H1 (cell line): ENCODE measurements at regions not wholly inside any gene's neighbourhood (a gene's known extent, or its start where the extent isn't known, plus 50 kb on each side); places are given as distances from the start of the nearest gene placed in this dataset.

ENCODE experiments used
- CTCF ChIA-PET: fragments of 300-600 bp; sonication (Branson Sonifier 250); formaldehyde crosslinking; loops from one replicate; lab custom pipeline; 2021; ENCODE audit not compliant: partially characterized antibody; lab: Charles Lee
- POLR2A ChIA-PET: fragments of 300-600 bp; sonication (Branson Sonifier 250); formaldehyde crosslinking; loops from one replicate; lab custom pipeline; 2021; ENCODE audit warnings: inconsistent platforms; ENCODE audit not compliant: partially characterized antibody; lab: Charles Lee
- DNase-seq, 2 experiments: peaks; one replicate each; pipeline versions ENCODE4 v3.0.0 to v3.0.0-alpha.2; 2010 to 2022; ENCODE audit warnings: low spot score in 2 of 2, low read depth in 1 of 2, mixed read lengths in 1 of 2
- FAIRE-seq: peaks from 2 replicates; lab custom pipeline; 2011; peaks lifted over from hg19 to GRCh38; lab: Jason Lieb, UNC
- H2AFZ ChIP-seq: 2 replicates; pipeline ENCODE4 v1.8.1; 2012; ENCODE audit warnings: low read length, inconsistent platforms
- H2AK5ac ChIP-seq: 2 replicates; pipeline ENCODE4 v1.6.1; 2013; ENCODE audit warnings: low read depth, low read length
- H2BK120ac ChIP-seq: replicated peaks from 2 replicates; pipeline ENCODE3; 2013; ENCODE audit warnings: low read depth, low read length, inconsistent platforms
- H2BK12ac ChIP-seq: 2 replicates; pipeline ENCODE4 v1.6.1; 2013; ENCODE audit warnings: low read depth, low read length
- H2BK15ac ChIP-seq: 2 replicates; pipeline ENCODE4 v1.6.1; 2013; ENCODE audit warnings: low read length
- H2BK20ac ChIP-seq: 2 replicates; pipeline ENCODE4 v1.6.1; 2013; ENCODE audit warnings: low read length
- H2BK5ac ChIP-seq: 2 replicates; pipeline ENCODE4 v1.6.1; 2013; ENCODE audit warnings: low read depth, low read length
- H3K14ac ChIP-seq: 2 replicates; pipeline ENCODE4 v1.6.1; 2013; ENCODE audit warnings: inconsistent platforms; ENCODE audit not compliant: insufficient read length
- H3K18ac ChIP-seq: 2 replicates; pipeline ENCODE4 v1.6.1; 2013; ENCODE audit warnings: low read length; ENCODE audit errors: extremely low read depth
- H3K23ac ChIP-seq: 2 replicates; pipeline ENCODE4 v1.6.1; 2013; ENCODE audit warnings: inconsistent platforms; ENCODE audit not compliant: insufficient read length
- H3K23me2 ChIP-seq: 2 replicates; pipeline ENCODE4 v1.6.1; 2013; ENCODE audit warnings: low read depth, low read length
- H3K27ac ChIP-seq: 2 replicates; pipeline ENCODE4 v1.6.1; 2011; ENCODE audit warnings: low read depth, low read length, inconsistent platforms
- H3K27me3 ChIP-seq, 4 experiments: replicated peaks in 1 of 4; 1 replicate in 1 of 4; 2 replicates in 3 of 4; pipeline versions ENCODE4 v1.6.1 to v1.8.1; 2011 to 2013; ENCODE audit warnings: low read length in 3 of 4, mild to moderate bottlenecking in 3 of 4, inconsistent platforms in 2 of 4, mixed read lengths in 2 of 4, moderate library complexity in 1 of 4; ENCODE audit not compliant: control insufficient read depth in 3 of 4, insufficient read depth in 3 of 4; ENCODE audit errors: extremely low read depth in 1 of 4
- H3K36me3 ChIP-seq, 4 experiments: 2 replicates each; pipeline versions ENCODE4 v1.6.1 to v1.8.1; 2011 to 2013; ENCODE audit warnings: mild to moderate bottlenecking in 4 of 4, low read length in 3 of 4, moderate library complexity in 2 of 4, control low read depth in 1 of 4, inconsistent platforms in 1 of 4; ENCODE audit not compliant: insufficient read depth in 4 of 4, control insufficient read depth in 2 of 4
- H3K4ac ChIP-seq: replicated peaks from 2 replicates; pipeline ENCODE3; 2013; ENCODE audit warnings: low read length, low read depth, mixed read lengths, inconsistent platforms; ENCODE audit not compliant: insufficient read length
- H3K4me1 ChIP-seq, 4 experiments: replicated peaks in 1 of 4; 1 replicate in 1 of 4; 2 replicates in 3 of 4; pipeline versions ENCODE4 v1.6.1 to v1.8.1; 2011 to 2013; ENCODE audit warnings: low read length in 3 of 4, inconsistent platforms in 2 of 4, mixed read lengths in 1 of 4; ENCODE audit not compliant: insufficient read depth in 4 of 4, control insufficient read depth in 3 of 4
- H3K4me2 ChIP-seq, 2 experiments: 2 replicates each; pipeline versions ENCODE4 v1.6.1 to v1.8.1; 2011 to 2013; ENCODE audit warnings: low read depth in 2 of 2, low read length in 2 of 2, control low read depth in 1 of 2, inconsistent platforms in 1 of 2, mild to moderate bottlenecking in 1 of 2; ENCODE audit not compliant: insufficient read depth in 1 of 2
- H3K4me3 ChIP-seq, 4 experiments: fragments of 200-600, 300-600 bp in 1 of 4; sonication (generic), shearing (Covaris generic), sonication (Bioruptor Twin) in 1 of 4; 2 replicates each; pipeline versions ENCODE4 v1.5.1 to v1.8.1; 2011 to 2016; ENCODE audit warnings: low read length in 4 of 4, low read depth in 3 of 4, control low read depth in 2 of 4, inconsistent platforms in 2 of 4, mild to moderate bottlenecking in 2 of 4, mixed read lengths in 1 of 4, moderate library complexity in 1 of 4; ENCODE audit not compliant: insufficient read depth in 2 of 4; ENCODE audit errors: extremely low read depth in 1 of 4
- H3K56ac ChIP-seq: replicated peaks from 2 replicates; pipeline ENCODE3; 2013; ENCODE audit warnings: low read depth, mild to moderate bottlenecking, mixed read lengths, low read length, inconsistent platforms; ENCODE audit not compliant: insufficient read length
- H3K79me1 ChIP-seq: 2 replicates; pipeline ENCODE4 v1.6.1; 2013; ENCODE audit warnings: low read depth, low read length, control low read depth
- H3K79me2 ChIP-seq, 2 experiments: 2 replicates each; pipeline versions ENCODE4 v1.6.1 to v1.8.1; 2012 to 2013; ENCODE audit warnings: low read length in 2 of 2, mild to moderate bottlenecking in 2 of 2, inconsistent platforms in 1 of 2; ENCODE audit not compliant: insufficient read depth in 2 of 2, control insufficient read depth in 1 of 2
- H3K9ac ChIP-seq, 4 experiments: replicated peaks in 1 of 4; 1 replicate in 1 of 4; 2 replicates in 3 of 4; pipeline versions ENCODE4 v1.6.1 to v1.8.1; 2011 to 2013; ENCODE audit warnings: low read depth in 3 of 4, low read length in 3 of 4, control low read depth in 2 of 4, mild to moderate bottlenecking in 2 of 4, moderate library complexity in 2 of 4, inconsistent platforms in 1 of 4; ENCODE audit errors: extremely low read depth in 1 of 4
- H3K9me3 ChIP-seq, 2 experiments: 2 replicates each; pipeline versions ENCODE4 v1.6.1 to v1.8.1; 2012 to 2013; ENCODE audit warnings: mild to moderate bottlenecking in 2 of 2, moderate library complexity in 2 of 2, control low read depth in 1 of 2, inconsistent platforms in 1 of 2, low read depth in 1 of 2, low read length in 1 of 2, mixed read lengths in 1 of 2; ENCODE audit not compliant: insufficient read depth in 2 of 2
- H4K20me1 ChIP-seq, 2 experiments: replicated peaks in 1 of 2; 2 replicates each; pipeline versions ENCODE3 to v1.8.1; 2011 to 2013; ENCODE audit warnings: inconsistent platforms in 2 of 2, low read length in 2 of 2, mild to moderate bottlenecking in 1 of 2; ENCODE audit not compliant: insufficient read depth in 2 of 2, control insufficient read depth in 1 of 2
- H4K5ac ChIP-seq: 2 replicates; pipeline ENCODE4 v1.6.1; 2013; ENCODE audit warnings: low read length, low read depth, mixed read lengths, inconsistent platforms; ENCODE audit not compliant: insufficient read length
- H4K8ac ChIP-seq: 2 replicates; pipeline ENCODE4 v1.8.0; 2013; ENCODE audit warnings: mild to moderate bottlenecking, moderate library complexity, low read length, inconsistent platforms; ENCODE audit not compliant: insufficient read depth; ENCODE audit errors: extremely low read depth
- H4K91ac ChIP-seq: replicated peaks from 2 replicates; pipeline ENCODE3; 2013; ENCODE audit warnings: low read length, mixed read lengths, inconsistent platforms; ENCODE audit not compliant: insufficient read length
- ASH2L ChIP-seq: fragments of 200-600, 300-600 bp; sonication (generic); IDR thresholded peaks from one replicate; pipeline ENCODE4 v1.7.1; 2017; ENCODE audit warnings: low read length
- BRCA1 ChIP-seq: IDR thresholded peaks from 2 replicates; pipeline ENCODE4 v1.6.1; 2012; ENCODE audit warnings: low read depth, low read length, improper control_type of control experiment
- CREB1 ChIP-seq: IDR thresholded peaks from 2 replicates; pipeline ENCODE4 v1.6.1; 2012; ENCODE audit warnings: inconsistent platforms
- E2F6 ChIP-seq: IDR thresholded peaks from 2 replicates; pipeline ENCODE4 v1.6.1; 2012; ENCODE audit warnings: inconsistent platforms
- POU5F1 ChIP-seq: IDR thresholded peaks from 2 replicates; pipeline ENCODE4 v1.6.1; 2011; ENCODE audit warnings: low read depth, mild to moderate bottlenecking, low read length, moderate library complexity
- RFX5 ChIP-seq: IDR thresholded peaks from 2 replicates; pipeline ENCODE4 v1.6.1; 2011; ENCODE audit warnings: low read depth, low read length, improper control_type of control experiment, borderline replicate concordance
- SP1 ChIP-seq: IDR thresholded peaks from 2 replicates; pipeline ENCODE4 v1.6.1; 2011; ENCODE audit warnings: low read depth, low read length
- TAF7 ChIP-seq: optimal IDR thresholded peaks from 2 replicates; pipeline ENCODE3; 2011; ENCODE audit warnings: low read depth, mild to moderate bottlenecking, inconsistent platforms, low read length, moderate library complexity, borderline replicate concordance
- TCF12 ChIP-seq: IDR thresholded peaks from 2 replicates; pipeline ENCODE4 v1.6.1; 2011; ENCODE audit warnings: low read depth, mild to moderate bottlenecking, low read length
- WGBS, 2 experiments: shearing (Covaris generic) in 1 of 2; methylation state at CpG; one replicate each; pipeline versions ENCODE4 v1.1.6 to v1.1.7; 2013 to 2015; ENCODE audit warnings: low lambda C conversion rate in 2 of 2, mixed read lengths in 2 of 2, inconsistent platforms in 1 of 2, low coverage in 1 of 2, missing lambda C conversion rate in 1 of 2; ENCODE audit not compliant: insufficient replicate concordance in 2 of 2, insufficient coverage in 1 of 2, insufficient read length in 1 of 2; ENCODE audit errors: extremely low coverage in 1 of 2, missing lambda C conversion rate in 1 of 2; 5-methylcytosine and 5-hydroxymethylcytosine counted together

GRCh38 chr1:98516306-98516705, 145.2 kb upstream of the SNX7 start:
- POLR2A ChIA-PET, result no interaction called here
- Histone ChIP-seq H3K4ac (no peak overlapping the region), H2BK120ac (peak overlapping the region; percentile 57), H3K27ac (no peak overlapping the region), H3K9me3 (peaks cover 0 to 5% of the 10 kb centered on the region in 2 experiments; a peak in 1 of 4 replicates), H3K23ac (no peak overlapping the region), H3K36me3 (no peaks in the 10 kb centered on the region; a peak in 1 of 8 replicates), H3K14ac (no peak overlapping the region), H3K23me2 (no peaks in the 10 kb centered on the region)
- FAIRE-seq, result no peak
- TF ChIP-seq E2F6, result no peak
- no peak for TF ChIP-seq ASH2L
- no peak for TF ChIP-seq SP1
- TF ChIP-seq TCF12, result no peak
- no peak for TF ChIP-seq BRCA1
- TF ChIP-seq CREB1, result no peak
- TF ChIP-seq RFX5, result no peak
- TF ChIP-seq POU5F1, result no peak
- TF ChIP-seq TAF7, result no peak
- TF ChIP-seq, all 59 proteins: peak for 0
- H2AK5ac ChIP-seq, result no peak overlapping the region
- peaks cover 0 to 4% (median 2%) of the 10 kb centered on the region in 4 experiments; a peak in 2 of 7 replicates for H3K4me1 ChIP-seq
- peak overlapping the region; percentile 26; the same call in 1 of the 2 replicates for H2AFZ ChIP-seq
- H3K9ac ChIP-seq, result no peak overlapping the region
- no peak overlapping the region for H4K5ac ChIP-seq
- no peak overlapping the region for H3K56ac ChIP-seq
- H4K20me1 ChIP-seq, result no peaks in the 10 kb centered on the region
- WGBS, 2 experiments, result 100% methylated on average over 2 of the region's 2 CpGs; no CpG with 5 or more reads in 1 of the 2 experiments
- peak overlapping the region; percentile 79; the same call in 1 of the 2 replicates for H2BK5ac ChIP-seq
- peak overlapping the region; percentile 9; the same call in 1 of the 2 replicates for H3K18ac ChIP-seq
- H3K4me3 ChIP-seq, result no peak overlapping the region
- peak overlapping the region; percentile 92; the same call in 1 of the 2 replicates for H2BK20ac ChIP-seq
- CTCF ChIA-PET, result no interaction called here
- no peak overlapping the region for H4K8ac ChIP-seq
- H2BK15ac ChIP-seq, result no peak overlapping the region
- DNase-seq, result no peak
- H4K91ac ChIP-seq, result peak overlapping the region; percentile 48
- H3K79me2 ChIP-seq, result no peaks in the 10 kb centered on the region
- no peaks in the 10 kb centered on the region for H3K79me1 ChIP-seq
- H3K27me3 ChIP-seq, result no peaks in the 10 kb centered on the region
- no peak overlapping the region for H3K4me2 ChIP-seq
- H2BK12ac ChIP-seq, result peak overlapping the region; percentile 60; the same call in 1 of the 2 replicates
